ACC112 (cell line): ENCODE measurements at regions not wholly inside any gene's neighbourhood (a gene's known extent, or its start where the extent isn't known, plus 50 kb on each side); places are given as distances from the start of the nearest gene placed in this dataset.
A peak's percentile ranks its signal among the peaks of the same experiment; 100 is the strongest.

ENCODE experiments used
- H2AFZ ChIP-seq: fragments of 200-600 bp; sonication (generic); one replicate; pipeline ENCODE4 v1.6.0; 2017; ENCODE audit warnings: antibody characterized with exemption, low read length; ENCODE audit not compliant: unreplicated experiment
- H3K27ac ChIP-seq: fragments of 200-600 bp; sonication (generic); 2 replicates; pipeline ENCODE4 v1.5.1; 2014; ENCODE audit warnings: low read depth, mild to moderate bottlenecking, antibody characterized with exemption, low read length, moderate library complexity
- H3K27me3 ChIP-seq: fragments of 200-600 bp; sonication (generic); 2 replicates; pipeline ENCODE4 v1.6.1; 2014; ENCODE audit warnings: mild to moderate bottlenecking, antibody characterized with exemption, low read length, moderate library complexity, mixed read lengths; ENCODE audit not compliant: insufficient read depth
- H3K36me3 ChIP-seq: fragments of 200-600 bp; sonication (generic); 2 replicates; pipeline ENCODE4 v1.6.1; 2016; ENCODE audit warnings: mild to moderate bottlenecking, antibody characterized with exemption, low read length, moderate library complexity, mixed read lengths; ENCODE audit not compliant: insufficient read depth
- H3K4me1 ChIP-seq: fragments of 200-600 bp; sonication (generic); one replicate; pipeline ENCODE4 v1.6.1; 2016; ENCODE audit warnings: low read length, mixed read lengths; ENCODE audit not compliant: insufficient read depth, unreplicated experiment, control insufficient read depth
- H3K4me3 ChIP-seq: fragments of 200-600 bp; sonication (generic); 2 replicates; pipeline ENCODE4 v1.5.1; 2014; ENCODE audit warnings: mild to moderate bottlenecking, low read depth, low read length
- H3K79me2 ChIP-seq: fragments of 200-600 bp; sonication (generic); one replicate; pipeline ENCODE4 v1.6.0; 2016; ENCODE audit warnings: low read length; ENCODE audit not compliant: control insufficient read depth, unreplicated experiment, insufficient read depth

DNA sequence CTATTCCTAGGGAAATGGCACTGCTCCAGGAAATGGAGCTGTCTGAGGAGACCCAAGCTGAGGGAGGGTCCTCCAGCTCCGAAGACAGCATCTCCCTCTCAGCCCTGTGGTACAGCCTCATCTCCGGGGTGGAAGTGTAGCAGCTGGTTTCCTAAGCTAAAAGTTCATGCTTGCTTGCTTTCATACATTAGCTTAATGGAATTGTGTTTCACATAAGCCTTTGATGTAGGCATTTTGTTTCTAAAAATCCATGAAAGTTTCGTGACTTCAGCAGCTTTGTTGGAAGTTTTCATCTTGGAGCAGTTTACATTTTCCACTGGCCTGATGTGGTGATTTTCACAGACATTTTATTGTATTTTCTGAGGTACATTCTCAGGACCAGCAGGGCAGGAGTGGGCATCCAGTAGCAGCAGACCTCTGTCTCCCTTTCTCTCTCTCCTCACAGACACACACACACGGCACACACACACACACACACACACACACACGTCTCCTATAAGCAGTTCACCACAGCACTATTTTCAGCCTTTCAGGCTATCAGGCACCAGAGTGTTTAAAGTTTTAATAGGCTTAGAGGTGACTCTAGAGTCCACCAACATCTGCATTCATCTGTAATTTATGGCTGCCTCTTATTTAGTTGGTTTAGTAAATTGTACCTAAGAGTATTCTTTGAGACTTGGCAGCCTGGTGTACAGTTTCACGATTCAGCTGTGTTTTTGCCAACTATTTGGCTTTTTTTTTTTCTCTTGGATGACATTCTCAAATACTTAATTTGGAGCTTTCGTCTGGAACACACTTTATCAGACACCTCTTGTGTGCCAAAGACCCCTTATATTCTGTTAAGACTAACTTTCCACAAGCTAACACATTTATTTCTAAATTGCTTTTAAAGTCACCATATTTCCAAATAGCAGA, 225.8 kb upstream of the SFRP2 start:
- Histone ChIP-seq H2AFZ (no peak overlapping the region), H3K36me3 (peaks cover 16% of the 10 kb centered on the region), H3K27me3 (no peaks in the 10 kb centered on the region), H3K27ac (no peak overlapping the region), H3K4me3 (no peak overlapping the region), H3K79me2 (peaks cover 90% of the 10 kb centered on the region), H3K4me1 (peaks cover 10% of the 10 kb centered on the region)

DNA sequence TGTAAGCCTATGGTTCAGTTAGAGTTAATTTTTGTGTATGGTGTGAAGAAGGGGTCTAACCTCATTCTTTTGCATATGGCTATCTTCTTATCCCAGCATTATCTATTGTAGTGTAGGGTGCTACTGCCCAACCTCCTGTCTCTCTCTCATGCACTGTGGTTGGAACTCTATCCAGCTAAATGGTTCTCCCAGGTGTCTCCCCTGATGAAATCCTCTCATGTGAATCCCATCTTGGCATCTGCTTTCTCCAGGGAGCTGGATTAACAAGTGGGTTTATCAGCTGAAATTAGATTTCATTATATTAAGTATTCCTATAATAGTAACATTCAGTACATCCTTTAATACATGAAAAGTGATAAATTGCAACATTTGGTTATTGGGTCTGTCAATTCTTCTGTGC, 224.7 kb upstream of the SFRP2 start:
- Histone ChIP-seq H3K36me3 (peaks cover 24% of the 10 kb centered on the region), H3K4me3 (no peak overlapping the region), H3K79me2 (peaks cover 90% of the 10 kb centered on the region), H3K27ac (no peak overlapping the region), H3K4me1 (peaks cover 16% of the 10 kb centered on the region), H2AFZ (no peak overlapping the region), H3K27me3 (no peaks in the 10 kb centered on the region)

GRCh38 chr4:154010371-154010770, 221.5 kb upstream of the SFRP2 start:
- Histone ChIP-seq H3K4me1 (peaks cover 34% of the 10 kb centered on the region), H3K27me3 (no peaks in the 10 kb centered on the region), H3K4me3 (no peak overlapping the region), H3K27ac (no peak overlapping the region), H3K36me3 (peaks cover 36% of the 10 kb centered on the region), H3K79me2 (peaks cover 94% of the 10 kb centered on the region), H2AFZ (no peak overlapping the region)

- Histone ChIP-seq H3K4me1 (peaks cover 34% of the 10 kb centered on the region), H3K27me3 (no peaks in the 10 kb centered on the region), H3K79me2 (peaks cover 92% of the 10 kb centered on the region), H3K4me3 (no peak overlapping the region), H3K36me3 (peaks cover 36% of the 10 kb centered on the region), H3K27ac (no peak overlapping the region), H2AFZ (no peak overlapping the region)
These were observed 220.9 kb upstream of the SFRP2 start for GRCh38 chr4:154009788-154010187.

GRCh38 chr4:154009191-154009590, 220.3 kb upstream of the SFRP2 start:
- peaks cover 86% of the 10 kb centered on the region for H3K79me2 ChIP-seq
- H2AFZ ChIP-seq = no peak overlapping the region
- peak overlapping the region; percentile 80 for H3K4me3 ChIP-seq
- H3K4me1 ChIP-seq = peaks cover 34% of the 10 kb centered on the region
- no peaks in the 10 kb centered on the region for H3K27me3 ChIP-seq
- peaks cover 36% of the 10 kb centered on the region for H3K36me3 ChIP-seq
- H3K27ac ChIP-seq = peak overlapping the region; percentile 39; the same call in 1 of the 2 replicates

DNA sequence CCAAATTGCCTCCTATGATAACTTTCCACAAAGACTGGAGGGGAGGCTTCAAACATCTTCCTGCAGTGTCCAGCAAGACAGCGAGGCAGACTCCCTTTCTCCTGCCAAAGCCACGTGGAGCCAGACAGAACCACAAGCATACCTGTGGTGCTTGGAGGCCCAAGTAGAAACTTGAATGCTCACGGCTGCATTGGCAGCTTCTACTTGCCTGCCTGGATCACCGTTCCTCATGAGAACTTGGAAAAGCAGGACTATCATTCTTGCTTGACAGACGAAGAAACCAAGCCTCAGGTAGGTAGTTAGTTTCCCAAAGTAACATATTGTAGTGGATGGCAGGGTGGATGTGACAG, 216.3 kb upstream of the SFRP2 start:
- no peaks in the 10 kb centered on the region for H3K27me3 ChIP-seq
- no peak overlapping the region for H2AFZ ChIP-seq
- peaks cover 52% of the 10 kb centered on the region for H3K79me2 ChIP-seq
- H3K4me3 ChIP-seq = peak overlapping the region; percentile 80
- H3K4me1 ChIP-seq = peaks cover 40% of the 10 kb centered on the region
- peak overlapping the region; percentile 98 for H3K27ac ChIP-seq
- H3K36me3 ChIP-seq = peaks cover 26% of the 10 kb centered on the region

GRCh38 chr4:154004507-154005170, 215.8 kb upstream of the SFRP2 start:
- Histone ChIP-seq H2AFZ (peak overlapping the region; percentile 66), H3K4me1 (peaks cover 40% of the 10 kb centered on the region), H3K36me3 (peaks cover 21% of the 10 kb centered on the region), H3K4me3 (peak overlapping the region; percentile 80), H3K27me3 (no peaks in the 10 kb centered on the region), H3K79me2 (peaks cover 47% of the 10 kb centered on the region), H3K27ac (peak overlapping the region; percentile 98)

DNA sequence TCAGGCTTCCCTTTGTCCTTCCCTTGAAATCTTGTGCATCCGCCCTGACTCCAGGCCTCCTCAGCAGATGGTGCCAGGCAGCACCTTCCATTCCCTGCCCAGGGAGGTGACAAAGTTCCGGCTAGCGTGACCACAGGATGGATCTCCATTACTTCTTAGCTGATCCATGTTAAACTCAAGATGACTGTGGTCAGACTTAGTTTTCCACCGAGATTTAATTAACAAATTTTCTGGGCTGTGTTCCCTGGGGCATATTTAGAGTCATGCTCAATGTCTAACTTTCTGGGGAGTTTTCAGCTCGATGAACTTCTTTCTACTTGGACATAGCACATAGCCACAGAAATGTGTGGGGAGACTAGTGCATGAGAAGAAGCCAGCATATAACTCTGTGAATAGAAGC, 215.1 kb upstream of the SFRP2 start:
- peak overlapping the region; percentile 98 for H3K27ac ChIP-seq

DNA sequence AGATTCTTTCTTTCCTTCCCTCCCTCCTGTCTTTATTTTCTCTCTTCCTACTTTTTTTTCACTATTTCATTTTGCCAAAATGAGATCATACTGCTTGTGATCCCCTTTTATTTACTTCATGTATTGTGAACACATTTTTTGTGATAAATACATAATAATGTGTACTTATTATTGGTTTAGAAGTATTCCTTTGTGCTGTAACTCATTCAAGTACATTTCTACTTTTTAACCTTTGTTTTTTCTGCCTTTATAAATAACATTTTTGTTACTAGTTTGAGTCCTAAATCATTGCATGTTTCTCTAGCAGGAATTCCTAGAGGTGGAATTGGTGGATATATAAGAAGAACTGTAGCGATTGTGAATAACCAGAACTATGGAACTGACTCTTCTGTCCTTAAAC, 214.5 kb upstream of the SFRP2 start:
- Histone ChIP-seq H3K27ac (peak overlapping the region; percentile 98), H3K36me3 (peaks cover 11% of the 10 kb centered on the region), H3K79me2 (peaks cover 34% of the 10 kb centered on the region), H2AFZ (peak overlapping the region; percentile 64), H3K27me3 (no peaks in the 10 kb centered on the region), H3K4me1 (peaks cover 33% of the 10 kb centered on the region), H3K4me3 (no peak overlapping the region)

More for the DNA sequence above, 215.1 kb upstream of the SFRP2 start:
- H3K27me3 ChIP-seq = no peaks in the 10 kb centered on the region
- H3K4me3 ChIP-seq = peak overlapping the region; percentile 80; the same call in 1 of the 2 replicates
- peaks cover 40% of the 10 kb centered on the region for H3K79me2 ChIP-seq
- peaks cover 39% of the 10 kb centered on the region for H3K4me1 ChIP-seq
- H3K36me3 ChIP-seq = peaks cover 16% of the 10 kb centered on the region
- peak overlapping the region; percentile 66 for H2AFZ ChIP-seq

DNA sequence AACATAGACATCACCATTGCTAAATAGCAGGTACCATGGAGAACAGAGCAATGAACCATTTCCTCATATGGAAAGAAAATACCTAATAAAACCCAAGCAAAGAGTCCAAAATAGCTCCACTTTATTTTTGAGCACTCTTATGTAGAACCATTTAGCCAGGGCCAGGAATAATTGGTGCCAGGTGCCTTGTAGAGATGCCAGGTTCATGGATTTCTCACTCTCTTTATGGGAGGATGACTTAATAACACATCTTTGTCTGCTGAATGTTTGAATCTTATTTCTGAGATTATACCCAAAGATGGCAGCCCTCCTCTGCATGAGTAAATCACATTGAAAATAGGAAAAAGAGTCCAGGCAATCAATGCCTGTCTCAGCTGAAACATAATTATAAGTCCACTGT, 212.3 kb upstream of the SFRP2 start:
- Histone ChIP-seq H3K79me2 (peaks cover 12% of the 10 kb centered on the region), H2AFZ (no peak overlapping the region), H3K36me3 (no peaks in the 10 kb centered on the region), H3K4me1 (peaks cover 25% of the 10 kb centered on the region), H3K27ac (no peak overlapping the region), H3K4me3 (no peak overlapping the region), H3K27me3 (no peaks in the 10 kb centered on the region)
